Medulla oblongata (tissue), 1 donor: ENCODE measurements at regions not wholly inside any gene's neighbourhood (a gene's known extent, or its start where the extent isn't known, plus 50 kb on each side); places are given as distances from the start of the nearest gene placed in this dataset.
A peak's percentile ranks its signal among the peaks of the same experiment; 100 is the strongest.
"Not testable (repeated sequence)": the region's sequence is repeated elsewhere in the genome, so short reads cannot be mapped to it uniquely, and the experiment has no call there.

Experiments
- DNase-seq: peaks from one replicate; pipeline ENCODE4 v3.0.0-alpha.2; 2015; ENCODE audit errors: extremely low spot score

GRCh38 chr6:6973721-6974120, 134.0 kb upstream of the RREB1 start:
- no peak for DNase-seq

GRCh38 chr6:6975459-6976111, 132.2 kb upstream of the RREB1 start:
- DNase-seq, result no peak

- DNase-seq, result no peak
Observed at GRCh38 chr6:6976193-6976592, 131.6 kb upstream of the RREB1 start.

GRCh38 chr6:6978731-6979130, 129.0 kb upstream of the RREB1 start:
- DNase-seq, result no peak

DNA sequence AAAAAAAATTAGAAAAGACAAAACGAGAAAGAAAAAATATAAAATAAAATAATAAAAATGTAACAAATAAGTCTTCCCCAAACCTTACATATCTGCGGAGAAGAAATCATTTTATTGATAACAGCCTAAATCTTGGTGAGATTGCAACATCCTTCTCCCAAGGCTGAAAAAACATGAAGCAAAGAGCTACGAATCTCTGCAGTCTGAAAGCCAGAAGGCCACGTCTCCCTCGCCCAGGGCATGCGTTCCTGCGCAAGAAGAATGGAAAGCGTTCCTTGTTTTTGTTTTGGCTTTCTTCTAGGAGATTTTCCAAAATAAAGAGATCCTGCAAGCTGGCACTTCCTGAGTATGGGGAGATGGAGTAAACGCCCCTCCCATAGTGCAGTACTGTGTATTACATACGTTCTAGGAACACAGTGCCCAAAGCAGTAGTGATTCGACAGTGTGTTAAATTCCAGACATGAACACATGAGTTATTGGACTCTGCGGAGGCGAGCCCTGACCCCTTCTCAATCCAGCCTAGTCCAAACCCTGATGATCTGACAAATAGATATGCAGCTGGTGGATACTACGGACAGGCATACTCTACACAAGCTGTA, 126.7 kb upstream of the RREB1 start:
- no peak for DNase-seq

- no peak for DNase-seq
Observed at GRCh38 chr6:6981681-6982322, 126.0 kb upstream of the RREB1 start.

GRCh38 chr6:6982663-6983062, 125.1 kb upstream of the RREB1 start:
- no peak for DNase-seq

- no peak for DNase-seq
Observed at GRCh38 chr6:6984585-6985366, 123.0 kb upstream of the RREB1 start.

- DNase-seq, result no peak
Observed at GRCh38 chr6:6986344-6986743, 121.4 kb upstream of the RREB1 start.

DNA sequence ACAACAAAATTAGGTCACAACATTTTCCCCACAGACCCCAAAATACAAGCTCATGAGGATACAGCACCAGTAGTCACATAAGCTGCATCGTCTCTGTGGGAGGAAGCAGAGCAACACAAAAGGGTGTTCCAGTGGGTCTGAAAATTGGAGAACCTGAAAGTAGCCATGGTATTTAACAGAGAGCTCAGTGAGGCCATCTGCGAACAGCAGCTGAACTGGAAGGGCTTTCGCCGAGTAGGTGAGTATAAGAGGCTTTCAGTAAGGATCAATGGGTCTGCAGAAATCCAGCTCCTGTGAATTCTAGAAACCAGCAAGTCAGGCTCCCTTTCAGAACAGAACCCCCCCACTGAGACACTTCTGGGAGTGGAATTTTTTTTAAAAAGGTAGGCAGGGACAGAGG, 120.0 kb upstream of the RREB1 start:
- peak; percentile 17 for DNase-seq

- not testable (repeated sequence) for DNase-seq
Observed at GRCh38 chr6:6990059-6990458, 117.7 kb upstream of the RREB1 start.

DNA sequence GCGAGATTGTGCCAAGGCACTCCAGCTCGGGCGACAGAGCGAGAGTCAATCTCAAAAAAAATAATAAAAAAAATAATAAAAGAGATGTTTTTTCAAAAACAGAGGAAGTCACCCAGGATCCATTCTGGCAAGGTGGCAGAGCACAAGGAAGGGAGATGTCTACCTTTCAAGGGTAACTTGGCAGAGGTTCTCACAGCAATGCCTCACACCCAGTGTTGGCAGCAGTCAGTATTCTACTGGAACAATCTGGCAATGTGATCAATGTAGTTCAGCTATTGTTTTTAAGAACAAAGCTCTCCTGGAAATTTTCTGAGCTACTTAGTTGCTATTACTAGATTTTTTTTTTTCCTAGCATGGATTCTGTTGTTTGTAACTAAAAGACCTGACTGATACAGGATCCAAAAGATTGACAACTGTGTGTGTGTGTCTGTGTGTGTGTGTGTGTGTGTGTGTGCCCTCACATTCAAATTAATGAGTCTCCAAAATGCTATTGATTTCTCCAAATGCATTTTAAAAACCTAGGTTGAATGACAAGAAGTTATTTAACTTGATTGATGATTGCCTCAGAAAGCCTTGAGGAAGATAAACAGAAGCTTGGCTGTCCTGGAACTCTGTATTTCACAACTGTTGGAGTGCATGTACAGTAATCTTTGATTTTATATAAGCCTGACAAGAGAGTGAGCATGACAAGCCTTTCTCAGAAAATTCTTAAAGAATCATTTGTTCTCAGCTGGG, 114.1 kb upstream of the RREB1 start:
- DNase-seq, result no peak

- no peak for DNase-seq
Observed at GRCh38 chr6:6994796-6995195, 113.0 kb upstream of the RREB1 start.

DNA sequence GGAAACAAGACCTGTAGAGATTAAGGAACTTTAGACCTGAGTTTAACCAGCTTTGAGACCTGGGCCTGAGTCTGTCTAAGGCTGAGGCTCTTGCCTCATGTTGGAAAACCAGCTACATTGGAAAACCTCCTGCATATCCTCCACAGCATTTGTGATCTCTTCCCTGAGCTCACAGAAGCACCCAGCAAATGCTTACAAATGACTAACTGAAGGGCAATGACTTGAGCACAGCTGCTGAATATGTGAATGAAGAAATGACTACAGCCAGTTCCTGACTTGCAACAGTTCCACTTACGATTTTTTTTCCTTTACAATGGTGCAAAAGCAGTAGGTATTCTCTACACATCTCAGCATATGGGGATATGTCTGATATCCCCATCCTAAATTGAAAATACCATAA, 112.4 kb upstream of the RREB1 start:
- no peak for DNase-seq

- DNase-seq, result no peak
Observed at GRCh38 chr6:6996124-6996523, 111.6 kb upstream of the RREB1 start.

GRCh38 chr6:6997263-6998193, 110.2 kb upstream of the RREB1 start:
- DNase-seq, result no peak

- DNase-seq, result no peak
Observed at GRCh38 chr6:6998194-6998569, 109.6 kb upstream of the RREB1 start.

GRCh38 chr6:7000825-7001777, 106.7 kb upstream of the RREB1 start:
- DNase-seq, result no peak

GRCh38 chr6:7003041-7003440, 104.7 kb upstream of the RREB1 start:
- no peak for DNase-seq
